ENCODE measurements at regions not wholly inside any gene's neighbourhood (a gene's known extent, or its start where the extent isn't known, plus 50 kb on each side); places are given as distances from the start of the nearest gene placed in this dataset.

GRCh38 chr3:78201091-78201490 is 1161.2 kb downstream of the ROBO2 start:
- no peak overlapping the region for H3K18ac ChIP-seq (ENCODE audit: insufficient read length, low read depth, low read length)
- peaks cover 3 to 10% of the 10 kb centered on the region in 2 experiments; a peak in 3 of 4 replicates for H3K4me1 Mint-ChIP-seq
- H3K36me3 Mint-ChIP-seq (ENCODE audit: insufficient read depth in 1 of 3, low read depth in 3 of 3) = no peaks in the 10 kb centered on the region
- H3K56ac ChIP-seq (ENCODE audit: insufficient read length, low read depth, low read length) = no peak overlapping the region
- no peak for DNase-seq
- H2BK20ac ChIP-seq (ENCODE audit: low read depth, low read length, poor library complexity, severe bottlenecking) = no peak overlapping the region
- no peak for TF ChIP-seq CTCF (conservative IDR thresholded peaks at IDR 0.05)
- H2BK120ac ChIP-seq (ENCODE audit: low read depth, low read length, poor library complexity, severe bottlenecking) = no peak overlapping the region
- H3K4me3 Mint-ChIP-seq = no peak overlapping the region
- no peak overlapping the region for H3K4me2 ChIP-seq (ENCODE audit: insufficient read depth, insufficient read length, low read length)
- no peak overlapping the region for H4K8ac ChIP-seq (replicated peaks; ENCODE audit: insufficient read length, low read depth, low read length)
- H4K20me1 ChIP-seq (ENCODE audit: control insufficient read depth, insufficient read depth, insufficient read length) = no peaks in the 10 kb centered on the region
- H3K9me3 Mint-ChIP-seq = no peaks in the 10 kb centered on the region
- H2BK12ac ChIP-seq (ENCODE audit: insufficient read length, low read depth, low read length) = no peak overlapping the region
- no peaks in the 10 kb centered on the region for H3K23me2 ChIP-seq (ENCODE audit: insufficient read length, low read depth, low read length, poor library complexity, severe bottlenecking)
- no peak overlapping the region for H3T11ph ChIP-seq (ENCODE audit: low read length)
- no peaks in the 10 kb centered on the region for H3K9me3 ChIP-seq (ENCODE audit: control insufficient read depth, low read depth, low read length)
- H3K79me1 ChIP-seq (ENCODE audit: insufficient read depth, low read depth, low read length, poor library complexity, severe bottlenecking) = no peaks in the 10 kb centered on the region
- no peaks in the 10 kb centered on the region for H3K79me2 ChIP-seq (ENCODE audit: insufficient read depth, low read length)
- no peak overlapping the region for H3K27ac Mint-ChIP-seq
- WGBS (ENCODE audit: extremely low coverage, insufficient read length, low lambda C conversion rate) = no CpG with 5 or more reads among the region's 2 CpGs
- H3K27me3 ChIP-seq (ENCODE audit: insufficient read depth, low read length) = no peaks in the 10 kb centered on the region
- no peaks in the 10 kb centered on the region for H3K27me3 Mint-ChIP-seq (ENCODE audit: low read depth)
- H2AFZ ChIP-seq (ENCODE audit: low read length) = no peak overlapping the region
- H3K27ac ChIP-seq (ENCODE audit: insufficient read length, low read depth, low read length) = no peak overlapping the region
- no peak overlapping the region for H3K23ac ChIP-seq (ENCODE audit: insufficient read length, low read depth, low read length)
- H3K14ac ChIP-seq (ENCODE audit: insufficient read depth, low read length) = no peak overlapping the region
- no peak overlapping the region for H4K5ac ChIP-seq (ENCODE audit: insufficient read length, low read depth, low read length)
- no peak overlapping the region for H2BK5ac ChIP-seq (ENCODE audit: insufficient read length, low read length)
- H2BK15ac ChIP-seq (ENCODE audit: low read depth, low read length) = no peak overlapping the region
- H3K4ac ChIP-seq (ENCODE audit: low read depth, low read length) = no peak overlapping the region
- H2AK5ac ChIP-seq (ENCODE audit: insufficient read length, low read length) = no peak overlapping the region
- H4K91ac ChIP-seq (ENCODE audit: insufficient read length, low read depth, low read length) = no peak overlapping the region
- no peak overlapping the region for H3K9ac ChIP-seq (ENCODE audit: extremely low read depth, insufficient read length, low read length)
- no peaks in the 10 kb centered on the region for H3K4me1 ChIP-seq (ENCODE audit: insufficient read depth, low read length)
